ENCODE measurements at regions not wholly inside any gene's neighbourhood (a gene's known extent, or its start where the extent isn't known, plus 50 kb on each side); places are given as distances from the start of the nearest gene placed in this dataset.
"Not testable (repeated sequence)": the region's sequence is repeated elsewhere in the genome, so short reads cannot be mapped to it uniquely, and the experiment has no call there.

DNA sequence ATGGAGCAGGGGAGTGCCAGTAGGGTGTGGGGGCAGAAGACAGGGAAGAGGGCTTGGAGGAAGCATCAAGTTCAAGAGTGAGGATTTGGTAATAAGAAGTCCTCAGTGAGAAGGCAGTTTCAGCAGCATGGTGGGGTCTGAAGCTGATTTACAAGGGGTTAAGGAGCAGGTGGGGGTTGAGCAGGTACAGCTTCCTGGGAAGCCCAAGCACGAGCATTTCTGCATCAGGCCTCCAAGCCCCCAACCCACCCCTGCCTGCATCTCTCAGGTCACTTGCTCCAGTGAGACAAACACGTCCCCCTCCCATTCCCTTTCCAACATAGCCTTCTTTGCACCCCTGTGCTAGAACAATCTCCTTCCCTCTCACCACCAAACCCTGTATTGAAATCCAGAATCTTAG lies 574.7 kb downstream of the MATN1 start:
- DNase-seq (ENCODE audit: low read depth in 3 of 3, low spot score in 2 of 3): no peak

DNA sequence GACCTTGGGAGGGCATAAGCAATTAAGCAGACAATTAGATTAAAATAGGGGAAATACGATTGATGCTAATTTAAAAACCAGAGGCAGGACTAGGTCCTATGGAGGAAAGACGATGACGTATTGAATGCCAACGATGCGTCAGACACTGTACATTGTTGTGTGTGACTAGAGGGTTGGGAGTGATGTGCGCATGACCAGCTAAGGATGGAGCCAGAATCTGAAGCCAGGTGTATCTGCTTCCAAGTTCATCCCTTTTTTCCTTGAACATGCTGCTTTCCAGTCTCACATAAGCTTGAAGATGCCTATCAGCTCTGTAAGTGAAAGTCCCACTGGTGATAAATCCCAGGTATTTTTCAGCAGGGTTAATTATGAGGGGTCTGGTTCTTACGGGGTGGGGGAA lies 576.2 kb downstream of the MATN1 start:
- DNase-seq (ENCODE audit: low read depth in 3 of 3, low spot score in 2 of 3): no peak

DNA sequence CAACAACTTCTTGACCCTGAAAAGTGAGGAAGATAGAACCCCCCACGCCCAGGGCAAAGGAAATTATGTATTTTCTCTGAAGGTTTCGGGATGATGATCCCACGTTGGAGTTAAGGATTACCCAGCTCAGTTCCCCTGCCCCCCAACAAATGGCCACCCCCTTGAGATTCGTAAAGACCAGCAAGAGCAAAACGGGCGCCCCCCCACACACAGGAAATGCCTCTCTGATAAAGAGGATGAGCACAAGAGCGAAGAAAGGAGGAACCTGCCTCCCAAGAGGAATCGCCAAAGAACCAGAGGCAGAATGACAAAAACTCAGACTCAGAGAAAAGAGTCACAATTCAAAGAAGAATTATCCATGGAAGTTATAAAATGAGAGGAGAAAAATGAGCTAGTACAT lies 576.9 kb downstream of the MATN1 start:
- no peak for DNase-seq (ENCODE audit: low read depth in 3 of 3, low spot score in 2 of 3)

DNA sequence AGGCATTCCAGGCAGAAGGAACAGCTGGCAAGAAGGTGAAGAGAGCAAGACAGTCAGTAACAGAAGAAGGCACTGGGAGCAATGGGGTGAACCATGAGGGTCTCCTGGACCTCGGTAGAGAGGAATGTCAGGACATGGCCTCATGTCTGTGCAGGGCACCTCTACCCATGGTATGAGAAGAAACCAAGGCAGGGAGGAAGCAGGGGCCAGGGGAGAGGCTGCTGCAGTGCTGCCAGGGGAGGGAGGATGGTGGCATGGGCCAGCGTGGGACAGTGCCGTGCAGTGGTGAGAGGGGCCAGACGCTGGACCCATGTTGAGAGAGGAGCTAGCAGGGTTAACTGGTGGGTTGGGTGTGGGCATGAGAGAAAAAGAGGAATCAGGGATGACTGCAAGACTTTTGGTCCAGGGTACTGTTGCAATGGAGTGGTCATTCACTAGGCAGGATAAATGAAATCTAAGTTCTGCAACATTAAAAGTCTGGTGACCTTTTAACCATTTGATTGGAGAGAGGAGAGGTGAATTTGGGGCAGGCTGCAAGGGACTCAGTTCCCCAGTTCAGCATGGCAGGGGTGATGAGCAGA lies 577.6 kb downstream of the MATN1 start:
- DNase-seq (ENCODE audit: low read depth in 3 of 3, low spot score in 2 of 3): no peak

DNA sequence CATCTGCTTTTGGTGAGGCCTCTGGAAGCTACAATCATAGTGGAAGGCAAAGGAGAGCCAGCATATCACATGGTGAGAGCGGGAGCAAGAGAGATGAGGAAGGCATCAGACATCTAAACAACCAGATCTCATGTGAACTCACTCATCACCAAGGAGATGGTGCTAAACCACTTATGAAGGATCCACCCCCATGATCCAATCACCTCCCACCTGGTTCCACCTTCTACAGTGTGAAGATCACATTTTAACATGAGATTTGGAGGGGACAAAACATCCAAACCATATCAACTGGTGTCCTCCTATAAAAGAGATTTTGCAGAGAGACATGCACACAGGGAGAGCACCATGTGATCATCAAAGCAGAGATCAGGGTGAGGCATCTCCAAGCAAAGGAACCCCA lies 578.6 kb downstream of the MATN1 start:
- DNase-seq (ENCODE audit: low read depth in 3 of 3, low spot score in 2 of 3): no peak

DNA sequence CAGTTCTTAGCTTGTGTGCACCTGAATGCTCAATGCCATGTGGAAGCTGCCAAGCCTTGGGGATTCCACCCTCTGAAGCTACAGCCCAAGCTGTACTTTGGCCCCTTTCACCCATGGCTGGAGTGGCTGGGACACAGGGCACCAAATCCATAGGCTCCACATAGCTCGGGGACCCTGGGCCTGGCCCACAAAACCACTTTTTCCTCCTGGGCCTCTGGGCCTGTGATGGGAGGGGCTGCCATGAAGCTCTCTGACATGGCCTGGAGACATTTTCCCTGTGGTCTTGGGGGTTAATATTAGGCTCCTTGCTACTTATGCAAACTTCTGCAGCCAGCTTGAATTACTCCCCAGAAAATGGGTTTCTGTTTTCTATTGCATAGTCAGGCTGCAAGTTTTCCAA lies 579.9 kb downstream of the MATN1 start:
- DNase-seq (ENCODE audit: low read depth in 3 of 3, low spot score in 2 of 3): no peak

DNA sequence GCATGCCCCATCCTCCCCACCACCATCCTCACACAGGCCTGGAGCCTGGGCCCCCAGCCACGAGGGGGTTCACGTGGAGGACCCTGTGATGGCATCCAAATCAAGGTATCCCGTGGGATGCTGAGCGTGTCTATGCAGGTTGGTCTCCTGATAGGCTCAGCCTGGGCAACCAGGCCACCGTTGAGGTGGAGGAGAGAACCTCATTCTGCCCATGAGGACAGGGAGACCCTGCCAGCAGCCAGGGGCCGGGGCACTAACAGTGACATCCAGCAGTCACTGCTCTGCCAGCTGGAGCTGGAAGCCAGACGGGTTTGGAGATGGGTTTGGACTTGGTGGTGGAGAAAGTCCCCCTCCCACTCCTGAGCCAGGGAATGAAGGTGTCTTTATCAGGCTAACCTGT lies 582.8 kb downstream of the MATN1 start:
- no peak for DNase-seq (ENCODE audit: low read depth in 3 of 3, low spot score in 2 of 3)

DNA sequence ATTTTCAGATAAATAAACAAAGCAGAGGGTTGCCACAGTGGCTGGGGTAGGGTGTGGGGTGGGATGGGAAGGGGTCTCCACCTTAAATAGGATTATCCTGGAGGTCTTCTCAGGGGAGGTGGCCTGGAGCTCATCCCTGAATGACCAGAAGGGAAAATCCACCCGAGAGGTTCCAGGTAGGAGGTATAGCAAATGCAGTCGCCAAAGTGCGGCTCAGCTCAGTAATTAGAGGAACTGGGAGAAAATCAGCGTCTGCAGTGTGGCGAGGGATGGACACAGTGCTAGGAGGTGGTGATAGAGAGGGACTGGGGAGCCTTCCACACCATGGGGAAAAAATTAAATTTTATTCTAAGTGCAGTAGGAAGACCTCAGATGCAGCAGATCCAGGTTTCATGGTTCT lies 584.5 kb downstream of the MATN1 start:
- DNase-seq (ENCODE audit: low read depth in 3 of 3, low spot score in 2 of 3): no peak

DNA sequence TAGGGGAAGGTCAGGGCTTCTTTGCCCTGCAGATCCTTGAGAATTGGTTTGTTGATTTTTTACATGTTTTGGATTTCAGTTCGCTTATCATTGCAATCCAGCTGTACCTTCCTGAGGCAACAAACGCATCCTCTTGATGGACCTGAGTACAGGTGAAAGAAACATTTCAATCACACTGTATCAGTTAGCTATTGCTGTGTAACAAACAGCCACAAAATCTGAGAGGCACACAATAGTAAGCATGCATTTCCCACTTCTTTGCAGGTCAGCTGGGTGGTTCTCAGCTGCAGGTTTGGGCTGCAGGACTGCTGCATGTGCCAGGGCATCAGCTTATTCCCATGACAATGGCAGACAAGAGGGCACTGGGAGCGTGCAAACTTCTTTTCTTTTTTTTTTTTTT lies 586.4 kb downstream of the MATN1 start:
- no peak for DNase-seq (ENCODE audit: low read depth in 3 of 3, low spot score in 2 of 3)

DNA sequence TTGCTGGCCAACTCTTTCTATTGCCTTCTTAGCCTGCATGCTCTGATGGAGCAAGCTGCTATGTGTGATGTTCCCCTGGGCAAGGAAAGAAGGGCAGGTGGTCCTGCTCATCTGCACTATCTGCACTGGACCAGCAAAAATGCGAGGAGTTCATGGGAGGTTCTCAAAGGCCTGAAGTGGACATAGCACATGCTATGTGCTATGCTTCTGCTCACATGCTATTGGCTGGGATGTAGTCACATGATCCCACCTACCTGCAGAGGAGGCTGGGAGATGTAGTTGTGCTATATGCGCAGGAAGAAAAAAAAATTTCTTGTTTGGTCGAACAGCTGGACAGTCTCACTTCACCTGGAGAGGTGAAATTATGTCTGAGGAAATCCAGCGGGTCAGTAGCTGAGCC lies 587.7 kb downstream of the MATN1 start:
- no peak for DNase-seq (ENCODE audit: low read depth in 3 of 3, low spot score in 2 of 3)

DNA sequence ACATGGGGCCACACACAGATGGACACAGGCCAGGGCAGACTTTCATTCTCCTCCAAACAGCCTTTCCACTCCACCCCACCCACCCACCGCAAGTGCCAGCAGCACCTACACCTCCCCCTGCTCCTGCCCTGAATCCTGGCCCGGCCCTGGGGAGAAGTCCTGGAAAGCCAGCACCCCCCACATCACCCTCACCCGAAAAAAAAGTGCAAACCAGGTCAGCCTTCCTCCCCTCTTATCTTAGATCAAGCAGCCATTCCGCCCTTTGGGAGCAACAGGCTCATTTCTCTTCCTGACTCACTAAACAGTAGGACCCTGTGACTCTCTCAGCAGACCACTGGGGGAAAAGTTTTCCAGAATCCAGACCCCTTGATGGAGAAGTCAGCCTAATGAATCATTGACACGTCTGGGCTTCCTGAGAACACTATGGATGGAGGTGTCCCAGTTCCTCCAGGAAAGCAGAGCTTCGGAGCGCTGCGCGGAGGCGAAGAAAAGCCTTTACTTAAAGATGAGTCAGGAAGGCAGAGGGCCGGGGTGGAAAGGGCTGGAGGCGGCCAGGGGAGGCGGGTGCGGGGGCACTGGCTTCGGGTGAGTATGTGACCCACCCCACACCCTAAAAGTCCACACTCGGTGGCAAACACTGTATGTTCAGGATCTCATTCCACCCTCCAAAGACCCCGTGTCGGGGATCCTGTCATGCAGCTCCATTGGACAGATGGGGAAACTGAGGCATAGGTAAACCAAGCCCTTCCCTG lies 588.7 kb downstream of the MATN1 start:
- no peak for DNase-seq (ENCODE audit: low read depth in 3 of 3, low spot score in 2 of 3)

DNA sequence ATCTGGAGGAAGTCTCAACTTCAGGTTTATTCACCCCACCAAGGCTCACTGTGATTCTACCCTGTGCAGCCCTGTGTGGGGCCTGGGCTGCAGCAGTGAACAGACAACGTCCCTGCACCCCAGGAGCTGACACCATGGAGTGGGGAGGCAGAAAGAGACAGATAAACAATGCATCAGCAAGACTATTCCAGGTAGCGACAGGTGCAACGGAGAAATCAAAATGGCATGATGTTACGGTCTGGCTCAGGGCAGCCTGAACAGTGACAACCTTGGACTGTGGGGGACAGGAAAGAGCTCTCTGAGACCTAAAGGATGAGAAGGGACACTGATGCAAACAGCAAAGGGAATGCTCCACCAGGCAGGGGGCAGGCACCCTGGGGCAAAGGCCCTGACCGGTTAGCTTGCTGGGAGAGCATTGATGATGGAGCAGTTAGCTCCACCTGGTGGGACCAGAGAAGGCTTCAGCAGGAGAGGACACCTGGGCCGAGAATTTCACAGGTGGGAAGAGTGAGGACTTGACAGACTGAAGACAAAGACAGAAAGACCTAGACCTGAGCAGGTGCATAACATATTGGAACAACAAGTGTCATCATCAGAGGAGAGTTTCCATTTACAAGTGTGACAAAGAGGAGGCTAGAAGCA lies 589.9 kb downstream of the MATN1 start:
- no peak for DNase-seq (ENCODE audit: low read depth in 3 of 3, low spot score in 2 of 3)

DNA sequence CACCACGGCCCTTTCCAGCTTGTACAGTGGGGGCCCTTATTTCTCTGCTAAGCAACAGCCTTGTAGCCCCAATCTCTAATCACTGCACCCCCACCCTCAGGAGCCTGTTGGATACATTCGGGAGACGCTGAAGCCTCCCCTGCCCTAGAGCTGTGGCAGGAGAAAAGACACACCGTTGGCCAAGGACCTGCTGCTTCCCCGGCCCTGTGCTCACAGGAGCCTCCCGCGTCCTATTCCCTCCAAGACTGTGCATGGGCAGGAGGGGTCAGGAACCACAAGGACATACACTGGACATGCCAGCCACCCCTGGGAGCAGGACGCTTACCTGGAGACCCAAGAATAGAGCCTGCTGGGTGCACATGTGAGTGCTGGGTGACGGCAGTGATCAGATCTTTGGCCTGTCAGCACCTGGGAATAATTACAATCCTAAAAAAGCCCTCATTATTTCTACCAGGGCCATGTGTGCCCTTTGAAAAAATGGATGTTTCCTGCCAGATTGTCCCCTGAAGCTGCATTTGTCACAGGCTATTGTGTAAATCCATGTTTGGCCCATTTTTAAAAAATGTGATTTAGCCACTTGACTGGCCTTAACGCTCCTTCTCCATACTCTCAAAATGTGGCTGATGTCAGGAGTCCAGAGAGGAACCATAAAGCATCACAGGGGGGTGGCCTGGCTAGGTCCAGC lies 590.6 kb downstream of the MATN1 start:
- no peak for DNase-seq (ENCODE audit: low read depth in 3 of 3, low spot score in 2 of 3)

DNA sequence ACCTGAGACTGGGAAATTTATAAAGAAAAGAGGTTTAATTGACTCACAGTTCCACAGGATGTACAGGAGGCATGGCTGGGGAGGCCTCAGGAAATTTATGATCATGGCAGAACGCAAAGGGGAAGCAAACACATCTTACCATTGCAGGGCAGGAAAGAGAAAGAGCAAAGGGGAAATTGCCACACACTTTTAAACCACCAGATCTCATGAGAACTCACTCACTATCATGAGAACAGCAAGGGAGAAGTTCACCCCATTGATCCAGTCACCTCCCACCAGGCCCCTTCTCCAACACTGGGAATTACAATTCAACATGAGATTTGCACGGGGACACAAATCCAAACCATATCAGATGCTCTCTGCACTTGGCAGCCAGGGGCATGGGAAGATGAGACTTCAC lies 592.8 kb downstream of the MATN1 start:
- not testable (repeated sequence) for DNase-seq (ENCODE audit: low read depth in 3 of 3, low spot score in 2 of 3)

DNA sequence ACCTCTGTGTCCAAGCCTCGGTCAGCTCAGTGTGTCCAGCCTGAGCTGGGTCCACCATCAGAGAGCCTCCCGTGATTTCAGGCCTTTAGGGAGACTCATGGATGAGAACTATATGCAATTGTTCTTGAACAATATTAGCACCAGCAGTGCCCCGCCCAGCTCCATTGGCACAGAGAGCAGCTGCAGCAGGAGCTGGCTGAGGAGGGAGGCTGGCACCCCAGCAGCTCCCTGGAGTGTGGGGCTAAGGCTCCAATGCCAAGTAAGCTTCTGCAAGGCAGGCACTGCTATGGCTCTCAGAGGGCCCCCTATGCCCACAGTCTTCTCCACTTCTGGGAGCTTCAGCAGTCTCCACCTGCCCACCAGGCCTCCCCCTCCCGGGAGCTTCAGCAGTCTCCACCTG lies 593.3 kb downstream of the MATN1 start:
- DNase-seq (ENCODE audit: low read depth in 3 of 3, low spot score in 2 of 3): no peak

DNA sequence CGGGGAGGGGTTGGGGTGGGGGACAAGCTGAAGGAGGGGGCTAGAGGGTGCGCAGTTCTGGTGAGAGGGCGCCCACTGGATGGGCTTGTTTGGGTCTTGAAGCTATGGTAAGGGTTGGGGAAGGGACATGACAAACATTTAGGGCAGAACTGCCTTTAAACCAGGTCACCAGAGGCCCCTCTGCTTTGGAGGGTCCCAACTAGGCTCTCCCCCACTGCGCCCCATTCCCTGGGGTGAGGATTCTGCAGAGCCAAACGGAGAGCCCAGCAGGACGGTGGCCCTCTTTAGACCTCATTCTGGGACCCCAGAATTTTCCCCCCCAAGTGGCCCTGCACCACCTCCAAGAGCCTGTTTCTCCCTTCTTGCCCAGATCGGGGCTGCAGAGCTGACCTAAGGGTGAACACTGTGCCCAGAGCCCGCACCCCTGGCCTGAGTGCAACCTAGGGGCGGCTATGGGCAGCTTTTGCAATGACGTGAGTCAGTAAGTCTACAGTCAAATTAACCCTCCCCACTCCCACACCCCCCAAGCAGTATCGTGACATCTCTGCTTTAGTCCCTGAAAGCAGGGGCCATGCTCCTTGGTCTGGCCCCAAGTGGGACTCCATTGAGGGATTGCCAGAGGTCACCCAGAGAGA lies 593.8 kb downstream of the MATN1 start:
- no peak for DNase-seq (ENCODE audit: low read depth in 3 of 3, low spot score in 2 of 3)

DNA sequence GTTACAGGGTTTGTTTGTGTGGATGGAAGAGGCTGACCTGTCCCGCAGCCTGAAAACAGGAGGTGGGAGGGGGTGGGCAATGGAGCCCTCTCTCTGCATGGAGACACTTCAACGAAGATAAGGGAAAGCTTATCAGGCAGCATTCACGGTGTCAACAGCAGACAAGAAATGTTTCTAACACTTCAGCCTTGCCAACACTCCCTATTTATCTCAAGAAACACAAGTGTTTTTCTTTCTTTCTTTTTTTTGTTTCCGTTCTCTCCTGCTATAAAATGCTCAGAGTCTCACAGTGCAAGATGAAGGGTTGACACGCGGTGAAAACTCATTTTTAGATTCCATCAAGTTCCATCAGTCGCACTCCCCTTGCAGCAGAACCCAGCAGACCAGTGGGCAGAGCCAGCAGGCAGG lies 594.4 kb downstream of the MATN1 start:
- no peak for DNase-seq (ENCODE audit: low read depth in 3 of 3, low spot score in 2 of 3)

DNA sequence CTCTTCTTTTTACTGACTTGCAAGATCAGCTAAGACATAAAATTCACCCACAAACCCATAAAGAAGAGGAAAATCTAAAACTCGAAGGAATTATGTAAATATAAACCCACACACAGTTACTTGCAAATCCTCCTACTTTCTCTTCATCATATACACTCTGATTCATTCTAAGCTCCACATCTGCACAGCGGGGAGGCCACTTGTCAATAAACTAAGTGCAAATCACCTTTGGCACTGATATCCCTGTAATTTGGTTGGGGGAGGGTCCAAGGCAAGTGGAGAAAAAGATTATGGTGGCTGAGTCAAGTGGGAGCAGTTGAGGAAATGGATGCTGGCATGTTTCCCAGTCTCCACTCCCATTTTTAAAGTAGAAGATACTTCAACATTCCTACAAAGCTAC lies 596.5 kb downstream of the MATN1 start:
- DNase-seq (ENCODE audit: low read depth in 3 of 3, low spot score in 2 of 3): no peak

DNA sequence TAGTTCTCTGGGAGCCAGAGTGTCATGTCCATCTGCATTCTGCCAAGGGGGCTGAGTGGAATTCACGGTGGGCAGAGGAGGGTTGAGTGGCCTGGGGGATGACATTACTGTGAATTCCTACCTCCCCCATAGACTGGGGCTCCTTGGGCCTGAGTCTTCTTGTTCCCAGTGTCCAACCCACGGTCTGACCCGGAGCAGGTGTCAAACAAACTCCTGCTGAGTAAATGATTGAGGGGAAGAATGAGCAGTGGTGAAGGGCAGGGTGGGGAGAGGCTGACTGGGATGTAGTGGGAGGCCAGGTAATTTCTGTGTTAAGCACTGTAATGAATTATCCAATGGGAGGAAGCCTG lies 597.6 kb downstream of the MATN1 start:
- DNase-seq (ENCODE audit: low read depth in 3 of 3, low spot score in 2 of 3): no peak

DNA sequence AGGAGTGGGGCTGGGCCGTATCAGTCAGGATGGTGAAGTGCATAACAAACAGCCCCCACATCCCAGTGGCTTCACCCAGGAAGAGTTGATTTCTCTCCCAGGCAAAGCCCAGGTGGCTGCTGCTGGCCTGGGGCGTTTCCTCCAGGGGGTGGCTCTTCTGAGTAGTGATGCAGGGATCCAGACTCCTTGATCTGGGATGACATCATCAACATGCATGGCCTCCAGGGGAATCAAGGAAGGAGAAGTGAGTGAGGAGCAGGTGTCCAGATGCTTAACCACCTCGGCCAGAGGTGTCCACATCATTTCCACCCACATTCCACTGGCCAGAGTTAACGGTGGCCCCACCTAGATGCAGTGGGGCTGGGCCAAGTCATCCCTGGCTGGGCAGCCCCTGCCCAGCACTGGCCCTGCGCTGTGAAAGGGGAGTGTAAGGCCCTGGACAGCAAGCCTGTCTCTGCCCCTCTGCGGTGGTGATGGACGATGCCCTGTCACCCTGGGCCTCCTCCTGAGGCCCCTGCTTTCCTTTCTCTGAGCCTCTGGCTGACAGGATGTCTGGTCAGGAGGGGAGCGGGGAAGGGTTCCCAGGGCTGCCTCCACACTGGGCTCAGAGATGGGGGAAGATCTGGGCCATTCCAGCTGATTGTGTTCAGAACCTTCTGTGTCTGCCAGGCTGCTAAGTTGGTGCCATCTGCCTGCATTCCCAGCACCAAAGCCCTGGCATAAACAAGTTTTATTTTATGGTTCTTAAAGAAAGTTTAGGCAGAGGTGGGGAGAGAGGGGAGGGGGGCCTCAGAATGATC lies 598.2 kb downstream of the MATN1 start:
- no peak for DNase-seq (ENCODE audit: low read depth in 3 of 3, low spot score in 2 of 3)

DNA sequence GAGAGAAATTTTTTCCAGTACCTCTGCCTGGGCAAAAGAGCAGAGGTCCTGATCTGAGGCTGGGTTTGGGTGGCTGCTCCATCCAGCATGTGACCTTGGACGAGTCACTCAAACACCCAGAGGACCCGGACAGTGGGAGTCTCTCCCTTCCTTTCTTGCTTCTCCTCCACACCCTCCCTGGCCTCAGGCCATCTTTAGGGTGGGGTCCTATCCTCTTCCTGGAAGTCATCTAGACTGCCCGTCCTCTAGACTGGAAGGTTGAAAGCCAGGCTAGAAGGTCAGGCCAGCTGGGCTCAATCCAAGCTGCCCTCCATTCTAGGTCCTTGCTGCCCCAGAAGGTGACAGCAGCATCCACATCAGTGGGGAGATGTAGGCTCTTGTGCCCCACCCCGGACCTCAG lies 599.5 kb downstream of the MATN1 start:
- no peak for DNase-seq (ENCODE audit: low read depth in 3 of 3, low spot score in 2 of 3)
